BLaER1 (cell line): ENCODE measurements at regions not wholly inside any gene's neighbourhood (a gene's known extent, or its start where the extent isn't known, plus 50 kb on each side); places are given as distances from the start of the nearest gene placed in this dataset.

Source experiments
- H3K27ac ChIP-seq: shearing (Covaris generic); formaldehyde crosslinking; 2 replicates; pipeline ENCODE4 v1.8.1; 2022
- H3K27me3 ChIP-seq: shearing (Covaris generic); formaldehyde crosslinking; 2 replicates; pipeline ENCODE4 v1.8.1; 2022
- H3K36me3 ChIP-seq: shearing (Covaris generic); formaldehyde crosslinking; 2 replicates; pipeline ENCODE4 v1.8.1; 2022
- H3K4me1 ChIP-seq: shearing (Covaris generic); formaldehyde crosslinking; 2 replicates; pipeline ENCODE4 v1.8.1; 2022
- H3K4me2 ChIP-seq: shearing (Covaris generic); formaldehyde crosslinking; 2 replicates; pipeline ENCODE4 v1.8.1; 2022
- H3K4me3 ChIP-seq: shearing (Covaris generic); formaldehyde crosslinking; 2 replicates; pipeline ENCODE4 v1.8.1; 2022
- H3K9ac ChIP-seq: shearing (Covaris generic); formaldehyde crosslinking; 2 replicates; pipeline ENCODE4 v1.8.1; 2022
- H3K9me3 ChIP-seq: shearing (Covaris generic); formaldehyde crosslinking; 2 replicates; pipeline ENCODE4 v1.8.1; 2022
- H4K20me1 ChIP-seq: shearing (Covaris generic); formaldehyde crosslinking; 2 replicates; pipeline ENCODE4 v1.8.1; 2022
- Cebpa-rat ChIP-seq: shearing (Covaris generic); IDR thresholded peaks from 2 replicates; pipeline ENCODE4 v1.8.1; 2022

DNA sequence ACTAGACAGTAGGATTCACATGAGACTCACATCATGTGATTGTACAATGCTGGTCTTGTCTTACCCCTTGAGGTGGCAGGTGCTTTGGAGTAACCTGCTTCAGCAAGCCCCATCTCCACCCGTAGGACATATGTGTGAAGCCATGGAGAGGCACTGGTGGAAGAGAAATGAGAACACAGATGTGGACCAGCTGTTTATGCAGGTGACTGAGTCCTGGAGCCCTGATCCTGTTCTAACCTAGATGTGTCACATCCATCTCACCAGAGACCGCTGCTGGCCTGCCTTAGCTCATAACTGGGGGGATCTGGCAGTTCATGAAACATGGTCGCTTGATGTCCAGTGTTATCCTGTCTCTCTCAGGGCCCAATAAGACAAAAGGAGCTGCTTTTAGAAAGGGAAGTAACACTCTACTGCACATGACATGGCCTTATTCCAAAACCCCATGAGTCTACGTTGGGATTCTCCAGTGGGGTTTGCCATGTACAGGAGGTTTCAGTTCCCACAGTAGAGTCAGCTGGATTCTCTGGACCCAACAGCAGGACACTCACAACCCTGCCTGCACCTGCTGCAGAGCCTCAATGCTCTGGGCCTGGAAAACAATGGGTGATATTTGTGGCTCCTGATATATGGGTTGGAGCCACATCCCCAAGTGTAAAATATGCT, 62.0 kb downstream of the GGTLC2 start:
- Histone ChIP-seq H3K9me3 (no peaks in the 10 kb centered on the region), H3K4me2 (peak overlapping the region; percentile 62), H3K36me3 (no peaks in the 10 kb centered on the region), H3K9ac (peak overlapping the region; percentile 2; the same call in 1 of the 2 replicates), H3K27ac (no peak overlapping the region), H4K20me1 (no peaks in the 10 kb centered on the region), H3K4me3 (no peak overlapping the region), H3K27me3 (no peaks in the 10 kb centered on the region), H3K4me1 (peaks cover 37% of the 10 kb centered on the region)
- no peak for TF ChIP-seq Cebpa-rat

DNA sequence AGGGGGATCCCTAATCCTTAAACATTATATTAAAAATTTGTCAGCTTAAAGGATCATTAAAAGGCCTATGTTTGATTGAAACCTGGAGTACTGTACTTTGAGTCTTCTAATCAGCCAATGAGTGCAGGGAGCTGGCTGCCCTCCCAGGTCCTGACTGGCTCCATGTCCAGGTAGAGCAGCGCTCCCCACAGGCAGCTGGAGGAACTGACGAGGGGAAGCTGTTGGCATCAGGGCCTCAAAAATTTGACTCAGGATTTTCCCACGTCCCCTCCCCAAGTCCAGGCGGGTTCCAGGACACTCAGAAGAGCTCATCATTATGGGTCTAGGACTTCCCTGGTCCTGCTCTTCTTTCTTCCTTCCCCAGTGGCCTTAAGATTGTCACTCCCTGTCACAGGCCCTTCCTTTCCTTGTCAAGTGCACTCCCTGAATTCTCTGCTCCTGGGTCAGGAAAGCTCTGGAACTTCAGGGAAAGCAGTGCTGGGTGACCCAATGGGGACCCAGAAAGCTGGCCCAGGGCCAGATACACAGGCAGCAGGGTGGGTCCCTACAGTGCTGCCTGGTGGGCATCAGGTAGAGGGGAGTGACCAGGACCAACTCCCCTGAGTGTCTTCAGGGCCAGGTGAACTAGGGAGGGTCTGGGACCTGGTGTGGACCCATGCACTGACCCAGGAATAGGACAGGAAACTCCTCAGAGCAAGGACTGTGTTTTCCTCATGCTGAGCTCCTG, 65.5 kb downstream of the GGTLC2 start:
- no peaks in the 10 kb centered on the region for H3K27me3 ChIP-seq
- TF ChIP-seq Cebpa-rat: no peak
- peaks cover 49% of the 10 kb centered on the region for H3K4me1 ChIP-seq
- no peaks in the 10 kb centered on the region for H3K9me3 ChIP-seq
- no peak overlapping the region for H3K4me3 ChIP-seq
- no peak overlapping the region for H3K9ac ChIP-seq
- H3K36me3 ChIP-seq: no peaks in the 10 kb centered on the region
- no peaks in the 10 kb centered on the region for H4K20me1 ChIP-seq
- H3K27ac ChIP-seq: no peak overlapping the region; the same call in 1 of the 2 replicates
- no peak overlapping the region for H3K4me2 ChIP-seq

DNA sequence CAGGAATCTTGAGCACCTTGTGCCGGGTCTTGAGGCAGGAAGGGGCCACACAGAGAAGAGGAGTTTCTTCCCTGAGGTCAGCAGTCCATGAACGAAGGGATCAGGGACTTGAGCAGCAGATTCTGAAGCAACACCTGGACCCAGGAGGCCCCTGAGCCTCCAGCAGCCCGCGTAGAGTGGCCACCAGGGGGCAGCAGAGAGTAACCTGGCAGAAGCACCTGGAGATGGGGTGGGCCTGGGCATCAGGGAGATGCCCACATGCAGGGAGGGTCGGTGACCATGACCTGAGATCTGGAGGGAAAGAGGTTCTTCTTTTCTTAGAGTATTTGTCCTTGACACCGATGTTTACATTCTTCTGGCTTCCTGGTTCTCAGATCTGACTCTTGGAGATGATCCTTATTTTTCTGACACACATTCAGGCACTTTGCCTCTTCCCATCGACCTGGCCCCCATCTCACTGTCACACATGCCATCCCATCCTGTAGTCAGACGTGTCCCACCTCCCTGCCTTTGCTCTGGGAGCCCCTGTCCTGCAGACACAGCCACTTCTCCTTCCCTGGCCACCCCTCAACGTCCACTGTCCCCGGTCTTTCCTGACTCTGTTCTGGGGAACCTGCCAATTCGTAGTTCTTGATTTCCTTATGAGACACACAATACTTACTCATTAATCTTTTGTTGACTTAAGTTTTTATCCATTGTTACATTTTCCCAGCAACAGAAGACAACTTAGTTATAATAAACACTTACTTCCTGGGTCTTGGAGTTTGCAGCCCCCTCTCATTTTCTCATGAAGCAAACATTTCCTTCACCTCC, 66.5 kb downstream of the GGTLC2 start:
- H3K36me3 ChIP-seq: no peaks in the 10 kb centered on the region
- H3K4me3 ChIP-seq: no peak overlapping the region
- no peak for TF ChIP-seq Cebpa-rat
- H3K9ac ChIP-seq: no peak overlapping the region
- no peaks in the 10 kb centered on the region for H4K20me1 ChIP-seq
- no peaks in the 10 kb centered on the region for H3K27me3 ChIP-seq
- no peak overlapping the region for H3K27ac ChIP-seq
- H3K9me3 ChIP-seq: no peaks in the 10 kb centered on the region
- H3K4me2 ChIP-seq: no peak overlapping the region
- peaks cover 53% of the 10 kb centered on the region for H3K4me1 ChIP-seq

DNA sequence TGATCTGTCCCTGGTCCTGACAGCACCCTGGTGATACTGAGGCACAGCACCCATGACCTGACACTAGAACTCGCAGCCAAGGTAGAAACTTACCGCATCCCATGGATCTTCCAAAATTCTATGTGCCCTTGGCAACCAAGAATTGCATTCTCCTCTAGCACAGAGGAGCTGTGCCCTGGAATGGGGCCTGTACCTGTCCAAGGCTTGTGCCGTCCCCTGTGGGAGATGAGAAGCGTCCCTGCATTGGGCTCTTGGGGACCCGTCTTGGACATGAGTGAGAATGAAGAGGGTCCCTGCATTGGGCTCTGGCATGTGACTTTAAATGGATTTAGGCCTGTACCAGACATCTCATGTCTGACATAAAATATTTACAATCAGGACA, 67.1 kb downstream of the GGTLC2 start:
- peak overlapping the region; percentile 57 for H3K4me2 ChIP-seq
- H3K9me3 ChIP-seq: no peaks in the 10 kb centered on the region
- H4K20me1 ChIP-seq: no peaks in the 10 kb centered on the region
- H3K4me3 ChIP-seq: no peak overlapping the region
- H3K27ac ChIP-seq: no peak overlapping the region
- no peak overlapping the region for H3K9ac ChIP-seq
- H3K36me3 ChIP-seq: no peaks in the 10 kb centered on the region
- H3K27me3 ChIP-seq: no peaks in the 10 kb centered on the region
- TF ChIP-seq Cebpa-rat: no peak
- H3K4me1 ChIP-seq: peaks cover 52% of the 10 kb centered on the region

DNA sequence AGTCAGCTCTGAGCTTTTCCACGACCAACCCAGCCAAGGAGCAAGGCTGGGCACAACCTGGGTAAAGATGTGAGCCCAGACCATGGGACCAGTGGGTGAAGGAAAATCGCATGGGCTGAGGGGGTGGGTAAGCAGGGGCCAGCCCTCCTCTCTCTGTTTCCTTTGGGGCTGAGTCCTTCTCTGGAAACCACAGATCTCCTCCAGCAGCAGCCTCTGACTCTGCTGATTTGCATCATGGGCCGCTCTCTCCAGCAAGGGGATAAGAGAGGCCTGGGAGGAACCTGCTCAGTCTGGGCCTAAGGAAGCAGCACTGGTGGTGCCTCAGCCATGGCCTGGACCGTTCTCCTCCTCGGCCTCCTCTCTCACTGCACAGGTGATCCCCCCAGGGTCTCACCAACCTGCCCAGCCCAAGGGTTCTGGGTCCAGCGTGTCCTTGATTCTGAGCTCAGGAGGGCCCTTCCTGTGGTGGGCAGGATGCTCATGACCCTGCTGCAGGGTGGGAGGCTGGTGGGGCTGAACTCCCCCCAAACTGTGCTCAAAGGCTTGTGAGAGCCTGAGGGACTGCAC, 67.8 kb downstream of the GGTLC2 start:
- no peak overlapping the region for H3K4me3 ChIP-seq
- H3K36me3 ChIP-seq: no peaks in the 10 kb centered on the region
- H4K20me1 ChIP-seq: no peaks in the 10 kb centered on the region
- TF ChIP-seq Cebpa-rat: no peak
- H3K9ac ChIP-seq: no peak overlapping the region; the same call in 1 of the 2 replicates
- peaks cover 49% of the 10 kb centered on the region for H3K4me1 ChIP-seq
- no peaks in the 10 kb centered on the region for H3K27me3 ChIP-seq
- H3K27ac ChIP-seq: peak overlapping the region; percentile 42; the same call in 1 of the 2 replicates
- H3K4me2 ChIP-seq: peak overlapping the region; percentile 57
- no peaks in the 10 kb centered on the region for H3K9me3 ChIP-seq

DNA sequence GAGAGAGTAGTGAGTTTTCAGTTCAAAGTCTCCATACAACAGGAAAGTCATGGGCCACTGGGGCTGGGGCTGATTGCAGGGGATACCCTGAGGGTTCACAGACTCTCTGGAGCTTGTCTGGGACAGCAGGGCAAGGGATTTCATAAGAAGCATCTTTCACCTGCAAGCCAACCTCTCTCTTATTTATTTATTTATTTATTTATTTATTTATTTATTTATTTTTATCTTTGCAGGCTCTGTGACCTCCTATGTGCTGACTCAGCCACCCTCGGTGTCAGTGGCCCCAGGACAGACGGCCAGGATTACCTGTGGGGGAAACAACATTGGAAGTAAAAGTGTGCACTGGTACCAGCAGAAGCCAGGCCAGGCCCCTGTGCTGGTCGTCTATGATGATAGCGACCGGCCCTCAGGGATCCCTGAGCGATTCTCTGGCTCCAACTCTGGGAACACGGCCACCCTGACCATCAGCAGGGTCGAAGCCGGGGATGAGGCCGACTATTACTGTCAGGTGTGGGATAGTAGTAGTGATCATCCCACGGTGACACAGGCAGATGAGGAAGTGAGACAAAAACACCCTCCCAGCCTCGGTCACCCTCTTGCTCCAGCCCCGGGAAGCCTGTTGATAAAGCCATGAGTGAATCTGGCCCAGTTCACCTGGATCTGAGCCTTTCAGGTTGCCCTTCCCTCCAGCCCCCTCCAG, 68.4 kb downstream of the GGTLC2 start:
- Histone ChIP-seq H3K27ac (peak overlapping the region; percentile 42; the same call in 1 of the 2 replicates), H3K36me3 (no peaks in the 10 kb centered on the region), H3K9ac (no peak overlapping the region), H4K20me1 (no peaks in the 10 kb centered on the region), H3K9me3 (no peaks in the 10 kb centered on the region), H3K27me3 (no peaks in the 10 kb centered on the region), H3K4me3 (no peak overlapping the region), H3K4me2 (peak overlapping the region; percentile 57), H3K4me1 (peaks cover 53% of the 10 kb centered on the region)
- no peak for TF ChIP-seq Cebpa-rat

DNA sequence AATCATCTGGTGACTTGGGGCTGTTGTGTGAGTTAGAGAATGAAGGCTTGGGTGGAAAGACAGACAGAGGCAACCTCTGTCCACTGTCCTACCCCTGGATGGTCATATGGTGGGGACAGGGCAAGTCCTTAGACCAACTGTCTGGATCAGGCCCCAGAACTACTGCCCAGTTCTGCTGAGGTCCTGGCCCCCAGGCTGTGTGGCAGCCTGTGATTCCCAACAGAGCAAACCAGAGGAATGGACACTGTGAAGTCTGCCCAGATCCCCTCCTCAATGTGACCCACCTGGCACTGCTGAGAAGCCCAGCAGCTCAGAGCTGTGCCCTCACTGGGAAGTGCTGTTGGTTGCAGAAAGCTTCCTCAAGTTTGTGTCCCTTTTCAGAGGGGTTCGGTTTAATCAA, 69.0 kb downstream of the GGTLC2 start:
- H3K27ac ChIP-seq: peak overlapping the region; percentile 15; the same call in 1 of the 2 replicates
- no peaks in the 10 kb centered on the region for H4K20me1 ChIP-seq
- no peak for TF ChIP-seq Cebpa-rat
- no peaks in the 10 kb centered on the region for H3K9me3 ChIP-seq
- no peaks in the 10 kb centered on the region for H3K36me3 ChIP-seq
- peaks cover 59% of the 10 kb centered on the region for H3K4me1 ChIP-seq
- H3K27me3 ChIP-seq: no peaks in the 10 kb centered on the region
- no peak overlapping the region for H3K9ac ChIP-seq
- H3K4me3 ChIP-seq: no peak overlapping the region
- H3K4me2 ChIP-seq: peak overlapping the region; percentile 57; the same call in 1 of the 2 replicates

DNA sequence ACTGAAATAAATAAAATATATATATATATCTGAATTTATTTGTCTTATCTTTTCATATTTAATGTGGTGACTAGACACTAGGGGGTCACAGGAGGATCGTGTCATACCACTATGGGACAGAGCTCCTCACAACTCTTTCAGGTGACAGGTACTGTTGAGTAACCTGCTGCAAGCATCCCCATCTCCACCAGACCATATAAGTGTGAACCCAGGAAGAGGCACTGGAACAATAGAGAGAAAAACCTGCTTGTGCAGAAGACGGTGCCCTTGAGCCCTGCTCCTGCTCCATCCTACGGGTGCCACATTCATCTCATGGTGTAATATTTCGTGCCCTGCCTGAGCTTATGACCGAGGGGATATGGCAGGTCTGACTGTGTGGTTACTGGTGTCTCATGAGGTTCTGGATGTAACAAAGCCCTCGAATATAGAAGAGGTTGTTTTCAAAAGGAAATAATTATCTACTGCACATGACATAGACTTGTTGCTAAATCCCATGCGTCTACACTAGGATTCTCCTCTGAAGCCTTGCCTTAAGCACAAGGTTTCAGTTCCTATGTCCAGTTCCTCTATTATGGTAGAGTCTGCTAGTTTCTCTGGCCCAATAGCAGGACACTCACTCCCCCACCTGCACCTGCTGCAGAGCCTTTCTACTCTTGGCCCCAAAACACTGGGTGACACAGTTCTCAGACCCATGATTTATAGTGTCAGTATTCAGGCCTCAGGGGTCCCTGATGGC, 70.4 kb downstream of the GGTLC2 start:
- no peaks in the 10 kb centered on the region for H3K36me3 ChIP-seq
- H3K4me2 ChIP-seq: peak overlapping the region; percentile 51
- no peaks in the 10 kb centered on the region for H3K9me3 ChIP-seq
- no peak overlapping the region for H3K4me3 ChIP-seq
- peaks cover 62% of the 10 kb centered on the region for H3K4me1 ChIP-seq
- no peaks in the 10 kb centered on the region for H4K20me1 ChIP-seq
- no peak overlapping the region for H3K9ac ChIP-seq
- H3K27me3 ChIP-seq: no peaks in the 10 kb centered on the region
- no peak for TF ChIP-seq Cebpa-rat
- no peak overlapping the region for H3K27ac ChIP-seq
